PC-9 (cell line): ENCODE measurements at regions not wholly inside any gene's neighbourhood (a gene's known extent, or its start where the extent isn't known, plus 50 kb on each side); places are given as distances from the start of the nearest gene placed in this dataset.

Source experiments
- CTCF ChIP-seq: fragments of 200-600 bp; sonication (generic); conservative IDR thresholded peaks from 2 replicates; pipeline ENCODE4 v1.6.1; 2017; ENCODE audit warnings: mixed run types, antibody characterized with exemption, mild to moderate bottlenecking, moderate library complexity
- EZH2 ChIP-seq: fragments of 200-600 bp; sonication (generic); IDR thresholded peaks from 2 replicates; pipeline ENCODE4 v1.8.0; 2017; ENCODE audit warnings: antibody characterized with exemption, low read depth

GRCh38 chr20:8974009-8974708 is 94.7 kb upstream of the PLCB4 start:
- TF ChIP-seq CTCF (no peak), EZH2 (no peak)
